K562 (cell line): ENCODE measurements at regions not wholly inside any gene's neighbourhood (a gene's known extent, or its start where the extent isn't known, plus 50 kb on each side); places are given as distances from the start of the nearest gene placed in this dataset.

Experiments used
- ATAC-seq: fragments of 200-7000 bp; cut with Tn5 transposase; 3 replicates; pipeline ENCODE4 v1.9.1; 2020; ENCODE audit warnings: moderate library complexity
- BruUV-seq: library from RNA; stranded (reverse); fragments of 400-500 nt; replicated peaks from 2 replicates; lab custom pipeline; 2021; lab: Mats Ljungman, UMichigan
- CTCF ChIA-PET: fragments of 300-600 bp; formaldehyde crosslinking; extraction: SDS; loops from one replicate; lab custom pipeline; 2021; ENCODE audit warnings: low intra/inter-chr PET ratio; lab: Yijun Ruan, JAX
- POLR2A ChIA-PET: fragments of 300-600, 350-650 bp; sonication (Branson Sonifier 250); formaldehyde crosslinking; extraction: SDS; loops from one replicate; lab custom pipeline; 2021; ENCODE audit warnings: antibody characterized with exemption, inconsistent platforms; lab: Yijun Ruan, JAX
- DNase-seq, 4 experiments: peaks; one replicate each; pipeline versions ENCODE4 v3.0.0 to v3.0.0-alpha.2; 2011 to 2018; ENCODE audit warnings: low spot score in 3 of 4, mixed read lengths in 3 of 4; ENCODE audit errors: extremely low read depth in 1 of 4
- FAIRE-seq: peaks from 2 replicates; lab custom pipeline; 2011; peaks lifted over from hg19 to GRCh38; lab: Jason Lieb, UNC
- H2AFZ ChIP-seq: 2 replicates; pipeline ENCODE4 v1.6.0; 2011; ENCODE audit warnings: low read depth, low read length, control low read depth, inconsistent platforms
- H3K27ac ChIP-seq: fragments of 200-600 bp; 3 replicates; pipeline ENCODE4 v1.8.0; 2011; ENCODE audit warnings: low read depth, mild to moderate bottlenecking, control low read depth, inconsistent platforms, low read length, moderate library complexity, mixed read lengths; ENCODE audit errors: extremely low read depth
- H3K27me3 ChIP-seq, 2 experiments: fragments of 300-600 bp in 1 of 2; 2 replicates in 1 of 2; 3 replicates in 1 of 2; pipeline versions ENCODE4 v1.6.0 to v1.8.0; 2011; ENCODE audit warnings: inconsistent platforms in 2 of 2, low read length in 2 of 2, mild to moderate bottlenecking in 1 of 2, mixed read lengths in 1 of 2, moderate library complexity in 1 of 2; ENCODE audit not compliant: control insufficient read depth in 2 of 2, insufficient read depth in 2 of 2
- H3K36me3 ChIP-seq: fragments of 300-600 bp; 3 replicates; pipeline ENCODE4 v1.8.0; 2011; ENCODE audit warnings: mild to moderate bottlenecking, low read length, inconsistent platforms; ENCODE audit not compliant: control insufficient read depth, insufficient read depth
- H3K4me1 ChIP-seq, 2 experiments: fragments of 200-600 bp in 1 of 2; replicated peaks in 1 of 2; 2 replicates in 1 of 2; 3 replicates in 1 of 2; pipeline versions ENCODE4 v1.5.1 to v1.8.0; 2011; ENCODE audit warnings: inconsistent platforms in 2 of 2, low read length in 2 of 2, mild to moderate bottlenecking in 1 of 2, mixed read lengths in 1 of 2, moderate library complexity in 1 of 2; ENCODE audit not compliant: control insufficient read depth in 2 of 2, insufficient read depth in 2 of 2
- H3K4me2 ChIP-seq: 2 replicates; pipeline ENCODE4 v1.6.1; 2011; ENCODE audit warnings: low read length, control low read depth, inconsistent platforms, mixed read lengths; ENCODE audit not compliant: insufficient read depth
- H3K4me3 ChIP-seq: fragments of 200-600 bp; sonication (generic), shearing (Covaris generic); 2 replicates; pipeline ENCODE4 v1.5.1; 2016; ENCODE audit warnings: control low read depth, inconsistent platforms
- H3K79me2 ChIP-seq: fragments of 200-600 bp; 3 replicates; pipeline ENCODE4 v1.8.0; 2011; ENCODE audit warnings: low read length, inconsistent platforms; ENCODE audit not compliant: control insufficient read depth, insufficient read depth
- H3K9ac ChIP-seq, 2 experiments: 2 replicates each; pipeline versions ENCODE4 v1.6.0 to v1.6.1; 2011; ENCODE audit warnings: low read depth in 2 of 2, low read length in 2 of 2, control low read depth in 1 of 2, inconsistent platforms in 1 of 2, mild to moderate bottlenecking in 1 of 2, mixed read lengths in 1 of 2; ENCODE audit not compliant: insufficient read depth in 1 of 2
- H3K9me1 ChIP-seq: one replicate; pipeline ENCODE4 v1.6.0; 2011; ENCODE audit warnings: inconsistent platforms, mild to moderate bottlenecking, low read length, moderate library complexity; ENCODE audit not compliant: control insufficient read depth, insufficient read depth
- H3K9me3 ChIP-seq: replicated peaks from 2 replicates; pipeline ENCODE4 v1.5.1; 2011; ENCODE audit warnings: low read depth, low read length, inconsistent platforms; ENCODE audit not compliant: control insufficient read depth, insufficient read depth
- H4K20me1 ChIP-seq: replicated peaks from 2 replicates; pipeline ENCODE4 v1.6.1; 2011; ENCODE audit warnings: low read length, inconsistent platforms, mixed read lengths; ENCODE audit not compliant: control insufficient read depth, insufficient read depth
- BRD9 ChIP-seq: fragments of 450-650 bp; IDR thresholded peaks from 2 replicates; pipeline ENCODE4 v1.6.1; 2018; ENCODE audit warnings: low read depth; ENCODE audit not compliant: partially characterized antibody
- GATAD2A ChIP-seq: fragments of 450-650 bp; IDR thresholded peaks from 2 replicates; pipeline ENCODE4 v1.6.1; 2017
- GATAD2B ChIP-seq: fragments of 450-650 bp; IDR thresholded peaks from 2 replicates; pipeline ENCODE4 v1.6.1; 2017; ENCODE audit warnings: mild to moderate bottlenecking, borderline replicate concordance
- SIX5 ChIP-seq, 2 experiments: IDR thresholded peaks; 2 replicates each; pipeline ENCODE4 v1.6.1; 2011; ENCODE audit warnings: low read length in 2 of 2, borderline replicate concordance in 1 of 2, low read depth in 1 of 2, mild to moderate bottlenecking in 1 of 2, moderate library complexity in 1 of 2; ENCODE audit not compliant: insufficient read depth in 1 of 2
- TEAD2 ChIP-seq: fragments of 450-650 bp; IDR thresholded peaks from 2 replicates; pipeline ENCODE4 v1.6.1; 2016; ENCODE audit warnings: missing genetic modification characterization, control low read depth, missing compliant biosample characterization
- TOE1 ChIP-seq, 2 experiments: fragments of 450-650 bp in 1 of 2; sonication (generic) in 1 of 2; formaldehyde crosslinking in 1 of 2; IDR thresholded peaks; 2 replicates each; pipeline versions ENCODE4 v1.7.1 to v1.8.0; 2016 to 2022; ENCODE audit warnings: borderline replicate concordance in 2 of 2, mild to moderate bottlenecking in 2 of 2, antibody characterized with exemption in 1 of 2, inconsistent platforms in 1 of 2, low read depth in 1 of 2, missing genetic modification reagents in 1 of 2, moderate library complexity in 1 of 2
- ZNF384 ChIP-seq: IDR thresholded peaks from 2 replicates; pipeline ENCODE4 v1.6.1; 2012; ENCODE audit warnings: low read depth, low read length, improper control_type of control experiment
- WGBS: fragments of 100-300 bp; shearing (Covaris generic); methylation state at CpG from one replicate; pipeline ENCODE4 v1.1.6; 2016; ENCODE audit warnings: low coverage, mixed read lengths; ENCODE audit not compliant: insufficient coverage; ENCODE audit errors: missing lambda C conversion rate; 5-methylcytosine and 5-hydroxymethylcytosine counted together
- in situ Hi-C: fragments of 300-500 bp; cut with MboI; formaldehyde crosslinking; loops from 4 replicates; pipeline ENCODE4 v1.15.0; 2018; ENCODE audit warnings: inconsistent platforms, mixed read lengths
- intact Hi-C: fragments of 100-400 bp; cut with micrococcal nuclease; formaldehyde crosslinking; loops from 2 replicates; pipeline ENCODE4 v1.14.2; 2022
- TF ChIP-seq, protein P1 (sequence below), 2 experiments: fragments of 450-650 bp; conservative IDR thresholded peaks; 2 replicates each; pipeline ENCODE4 v1.6.1; 2017; ENCODE audit warnings: mild to moderate bottlenecking in 2 of 2, moderate library complexity in 2 of 2
- TF ChIP-seq, protein P2 (sequence below): fragments of 250-450 bp; sonication (Bioruptor Pico); IDR thresholded peaks from 2 replicates; pipeline ENCODE4 v1.5.1; 2021; ENCODE audit warnings: mild to moderate bottlenecking

DNA sequence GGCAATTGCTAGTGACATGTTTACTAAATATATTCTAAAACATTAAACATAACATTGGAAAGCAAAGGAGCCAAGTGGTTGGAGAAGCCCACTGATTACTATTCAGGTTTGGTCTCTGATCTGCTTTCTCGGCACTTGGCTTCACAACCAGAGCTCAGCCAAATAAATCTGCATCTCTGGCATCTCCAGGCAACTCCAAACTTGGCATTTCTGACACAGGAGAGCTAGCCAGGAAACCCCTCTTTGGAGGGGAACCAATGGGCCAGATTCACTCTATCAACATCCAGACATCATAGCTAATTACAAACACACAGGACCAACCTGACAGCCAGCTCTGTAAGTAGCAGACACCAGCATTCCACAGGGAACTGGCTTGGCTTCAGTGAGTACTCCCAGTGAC is 150.3 kb upstream of the ETAA1 start:
- no peaks in the 10 kb centered on the region for H3K9me1 ChIP-seq
- H3K4me2 ChIP-seq = no peak overlapping the region
- H3K79me2 ChIP-seq = no peaks in the 10 kb centered on the region
- H3K4me1 ChIP-seq = no peaks in the 10 kb centered on the region
- ATAC-seq (no peak), DNase-seq (no peak), FAIRE-seq (no peak)
- in situ Hi-C loops = no loop called here
- ChIA-PET POLR2A (interaction anchor here (0.6 kb wide), 1 partner anchor 583 kb away, joined by 3 read pairs; no protein-coding TSS in a partner anchor), CTCF (no interaction called here)
- H4K20me1 ChIP-seq = no peaks in the 10 kb centered on the region
- TF ChIP-seq, protein P1, sequence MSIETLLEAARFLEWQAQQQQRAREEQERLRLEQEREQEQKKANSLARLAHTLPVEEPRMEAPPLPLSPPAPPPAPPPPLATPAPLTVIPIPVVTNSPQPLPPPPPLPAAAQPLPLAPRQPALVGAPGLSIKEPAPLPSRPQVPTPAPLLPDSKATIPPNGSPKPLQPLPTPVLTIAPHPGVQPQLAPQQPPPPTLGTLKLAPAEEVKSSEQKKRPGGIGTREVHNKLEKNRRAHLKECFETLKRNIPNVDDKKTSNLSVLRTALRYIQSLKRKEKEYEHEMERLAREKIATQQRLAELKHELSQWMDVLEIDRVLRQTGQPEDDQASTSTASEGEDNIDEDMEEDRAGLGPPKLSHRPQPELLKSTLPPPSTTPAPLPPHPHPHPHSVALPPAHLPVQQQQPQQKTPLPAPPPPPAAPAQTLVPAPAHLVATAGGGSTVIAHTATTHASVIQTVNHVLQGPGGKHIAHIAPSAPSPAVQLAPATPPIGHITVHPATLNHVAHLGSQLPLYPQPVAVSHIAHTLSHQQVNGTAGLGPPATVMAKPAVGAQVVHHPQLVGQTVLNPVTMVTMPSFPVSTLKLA (conservative IDR thresholded peaks at IDR 0.05) = no peak
- no peak for TF ChIP-seq TOE1 (IDR thresholded peaks at IDR 0.05; ENCODE audit: borderline replicate concordance)
- no peak for TF ChIP-seq TOE1 (CRISPR knock-in tag; IDR thresholded peaks at IDR 0.05; ENCODE audit: borderline replicate concordance, low read depth)
- TF ChIP-seq TEAD2 = no peak
- no peak for TF ChIP-seq BRD9
- no peak for TF ChIP-seq SIX5 (IDR thresholded peaks at IDR 0.05; ENCODE audit: borderline replicate concordance in 1 of 2, insufficient read depth in 1 of 2, low read depth in 1 of 2, low read length in 2 of 2)
- no peak for TF ChIP-seq GATAD2B
- TF ChIP-seq ZNF384 = no peak
- no peak for TF ChIP-seq GATAD2A
- TF ChIP-seq, protein P2, sequence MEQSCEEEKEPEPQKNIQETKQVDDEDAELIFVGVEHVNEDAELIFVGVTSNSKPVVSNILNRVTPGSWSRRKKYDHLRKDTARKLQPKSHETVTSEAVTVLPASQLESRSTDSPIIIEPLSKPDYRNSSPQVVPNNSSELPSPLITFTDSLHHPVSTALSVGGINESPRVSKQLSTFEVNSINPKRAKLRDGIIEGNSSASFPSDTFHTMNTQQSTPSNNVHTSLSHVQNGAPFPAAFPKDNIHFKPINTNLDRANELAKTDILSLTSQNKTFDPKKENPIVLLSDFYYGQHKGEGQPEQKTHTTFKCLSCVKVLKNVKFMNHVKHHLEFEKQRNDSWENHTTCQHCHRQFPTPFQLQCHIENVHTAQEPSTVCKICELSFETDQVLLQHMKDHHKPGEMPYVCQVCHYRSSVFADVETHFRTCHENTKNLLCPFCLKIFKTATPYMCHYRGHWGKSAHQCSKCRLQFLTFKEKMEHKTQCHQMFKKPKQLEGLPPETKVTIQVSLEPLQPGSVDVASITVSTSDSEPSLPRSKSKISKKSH (CRISPR knock-in tag) = no peak
- intact Hi-C loops = no loop called here
- no peaks in the 10 kb centered on the region for H3K27me3 ChIP-seq
- H3K9ac ChIP-seq = no peak overlapping the region
- no peaks in the 10 kb centered on the region for H3K9me3 ChIP-seq
- H3K27ac ChIP-seq = no peak overlapping the region
- H3K36me3 ChIP-seq = no peaks in the 10 kb centered on the region
- no peak overlapping the region for H2AFZ ChIP-seq
- H3K4me3 ChIP-seq = no peak overlapping the region
- WGBS = 0% methylated on average over 1 of the region's 1 CpG
- BruUV-seq = no TSS peak
